Adipocyte (in vitro differentiated cells): ENCODE measurements at regions not wholly inside any gene's neighbourhood (a gene's known extent, or its start where the extent isn't known, plus 50 kb on each side); places are given as distances from the start of the nearest gene placed in this dataset.

Experiments
- DNase-seq: peaks from one replicate; pipeline ENCODE4 v3.0.0-alpha.2; 2015; ENCODE audit warnings: low read depth
- H3K27me3 ChIP-seq: replicated peaks from 2 replicates; pipeline ENCODE4 v1.7.0; 2013; ENCODE audit warnings: mild to moderate bottlenecking, low read length, moderate library complexity; ENCODE audit not compliant: control insufficient read depth, insufficient read depth
- H3K36me3 ChIP-seq: 2 replicates; pipeline ENCODE4 v1.7.0; 2013; ENCODE audit warnings: low read length, mild to moderate bottlenecking, moderate library complexity; ENCODE audit not compliant: control insufficient read depth, insufficient read depth, severe bottlenecking
- H3K4me1 ChIP-seq: 2 replicates; pipeline ENCODE4 v1.7.0; 2013; ENCODE audit warnings: mild to moderate bottlenecking, low read length, moderate library complexity; ENCODE audit not compliant: control insufficient read depth, insufficient read depth
- H3K4me3 ChIP-seq: 2 replicates; pipeline ENCODE4 v1.7.0; 2013; ENCODE audit warnings: mild to moderate bottlenecking, low read length, moderate library complexity
- H3K9ac ChIP-seq: 2 replicates; pipeline ENCODE4 v1.7.0; 2013; ENCODE audit warnings: mild to moderate bottlenecking, low read length, moderate library complexity
- H3K9me3 ChIP-seq: 2 replicates; pipeline ENCODE4 v1.7.0; 2013; ENCODE audit warnings: mild to moderate bottlenecking, low read length, moderate library complexity; ENCODE audit not compliant: control insufficient read depth

DNA sequence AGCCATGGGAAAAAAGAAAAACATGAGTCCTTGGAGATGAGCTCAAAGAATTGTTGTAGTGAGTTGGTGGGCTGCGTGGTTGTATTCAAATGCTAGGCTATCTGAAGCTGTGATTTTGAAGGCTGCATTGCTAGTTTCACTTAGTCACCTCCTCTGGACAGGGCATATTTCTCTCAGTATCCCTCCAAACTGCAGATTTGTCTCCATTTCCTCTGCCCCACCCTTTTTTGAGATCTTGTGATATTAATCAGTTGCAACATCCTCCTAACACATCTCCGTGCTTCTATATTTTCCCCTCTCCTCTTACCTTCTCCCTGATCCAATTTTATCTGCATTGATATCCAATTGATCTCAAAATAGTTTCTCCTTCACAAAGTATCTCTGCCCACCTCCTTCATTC is 1048.0 kb upstream of the WWC1 start:
- no peak for DNase-seq
- Histone ChIP-seq H3K9me3 (no peaks in the 10 kb centered on the region), H3K4me3 (no peak overlapping the region), H3K9ac (no peak overlapping the region), H3K27me3 (no peaks in the 10 kb centered on the region), H3K36me3 (no peaks in the 10 kb centered on the region), H3K4me1 (no peaks in the 10 kb centered on the region)

DNA sequence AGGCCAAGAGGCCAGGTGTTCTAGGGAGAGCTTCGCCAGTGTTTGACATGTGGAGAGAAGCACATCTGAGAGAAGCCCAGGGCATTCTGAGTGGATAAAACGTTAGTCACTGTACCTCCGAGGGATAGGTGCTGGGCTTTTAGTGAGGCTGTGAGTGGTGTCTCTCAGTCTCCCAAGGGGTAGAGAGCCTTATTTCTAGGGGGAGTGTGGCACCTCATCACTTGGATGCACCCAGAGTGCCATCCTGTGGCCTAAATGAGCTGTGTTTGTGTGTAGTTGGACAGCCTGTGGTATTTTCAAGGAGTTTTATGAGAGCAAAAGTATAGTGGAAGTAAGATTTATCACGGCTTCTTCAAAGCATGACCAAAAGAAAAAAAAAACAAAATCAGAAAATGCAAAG is 1046.9 kb upstream of the WWC1 start:
- H3K9ac ChIP-seq = no peak overlapping the region
- H3K4me3 ChIP-seq = no peak overlapping the region
- H3K36me3 ChIP-seq = no peaks in the 10 kb centered on the region
- H3K27me3 ChIP-seq = no peaks in the 10 kb centered on the region
- no peaks in the 10 kb centered on the region for H3K9me3 ChIP-seq
- DNase-seq = peak; percentile 6
- no peaks in the 10 kb centered on the region for H3K4me1 ChIP-seq

DNA sequence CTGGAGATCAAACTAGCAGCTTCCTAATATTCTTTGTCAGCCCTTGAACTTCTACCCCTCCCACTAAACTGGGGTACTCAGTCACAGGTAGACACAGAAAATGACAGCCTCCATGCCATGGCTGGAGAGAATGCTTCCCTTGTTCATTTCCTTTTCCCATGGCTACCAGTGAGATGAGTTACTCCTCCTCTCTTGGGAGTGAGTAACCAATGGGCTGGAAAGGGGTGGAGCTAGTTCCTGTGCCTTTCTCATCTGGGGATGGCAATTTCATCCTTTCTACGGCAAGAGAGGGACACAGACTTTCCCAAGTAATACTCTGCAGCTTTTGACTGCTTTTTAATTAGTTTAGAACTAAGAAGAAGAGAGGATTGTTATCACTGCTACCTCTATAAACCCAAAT is 1045.6 kb upstream of the WWC1 start:
- H3K4me3 ChIP-seq = no peak overlapping the region
- H3K27me3 ChIP-seq = no peaks in the 10 kb centered on the region
- no peaks in the 10 kb centered on the region for H3K9me3 ChIP-seq
- H3K9ac ChIP-seq = no peak overlapping the region
- no peaks in the 10 kb centered on the region for H3K4me1 ChIP-seq
- no peaks in the 10 kb centered on the region for H3K36me3 ChIP-seq
- DNase-seq = no peak

- Histone ChIP-seq H3K4me1 (no peaks in the 10 kb centered on the region), H3K9ac (no peak overlapping the region), H3K4me3 (no peak overlapping the region)
These were observed 1043.6 kb upstream of the WWC1 start for GRCh38 chr5:167247816-167248215.

DNA sequence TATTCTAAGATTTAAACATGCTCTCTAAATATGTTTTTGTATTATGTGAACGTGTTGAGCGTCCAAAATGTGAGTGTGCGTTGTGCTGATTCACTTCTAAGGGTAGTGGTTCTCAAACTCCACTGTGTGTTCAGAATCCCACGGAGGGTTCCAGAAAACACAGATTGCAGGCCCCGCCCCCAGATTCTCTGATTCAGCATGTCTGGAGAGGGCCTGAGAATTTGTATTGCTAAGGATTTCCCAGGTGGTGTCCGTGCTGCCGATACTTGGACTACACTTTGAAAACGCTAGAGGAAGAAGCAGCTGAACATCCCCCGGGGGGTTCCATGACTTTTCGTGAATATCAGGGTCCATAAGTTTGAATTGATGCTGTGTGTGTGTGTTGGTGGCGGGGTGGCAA is 1043.2 kb upstream of the WWC1 start:
- H3K9ac ChIP-seq = no peak overlapping the region

More at GRCh38 chr5:167247816-167248215, 1043.6 kb upstream of the WWC1 start:
- Histone ChIP-seq H3K27me3 (no peaks in the 10 kb centered on the region), H3K36me3 (no peaks in the 10 kb centered on the region), H3K9me3 (no peaks in the 10 kb centered on the region)
- peak; percentile 13 for DNase-seq

DNA sequence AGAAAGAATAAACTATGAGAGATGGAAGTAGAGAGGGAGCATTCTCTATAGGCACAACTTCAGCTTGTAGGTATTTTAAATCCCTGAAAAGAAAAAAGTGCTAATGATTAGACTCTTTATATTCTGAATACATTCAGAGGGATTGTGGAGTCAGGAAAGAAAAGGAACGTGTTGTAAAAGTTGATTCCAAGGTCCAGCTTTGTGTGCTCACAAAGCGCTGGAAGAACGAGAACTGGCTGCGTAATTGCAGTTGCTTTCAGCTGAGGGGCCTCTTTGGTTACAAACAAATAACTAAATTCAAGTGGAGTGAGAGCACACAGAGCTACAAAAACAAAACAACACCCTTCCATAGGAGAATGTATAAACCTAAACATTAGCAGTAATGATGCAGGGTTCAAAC is 1040.4 kb upstream of the WWC1 start:
- H3K4me3 ChIP-seq = no peak overlapping the region
- no peak for DNase-seq

More for the DNA sequence above, 1043.2 kb upstream of the WWC1 start:
- Histone ChIP-seq H3K36me3 (no peaks in the 10 kb centered on the region), H3K9me3 (no peaks in the 10 kb centered on the region), H3K27me3 (no peaks in the 10 kb centered on the region), H3K4me3 (no peak overlapping the region), H3K4me1 (no peaks in the 10 kb centered on the region)
- no peak for DNase-seq

GRCh38 chr5:167254132-167254531 is 1037.3 kb upstream of the WWC1 start:
- Histone ChIP-seq H3K27me3 (no peaks in the 10 kb centered on the region), H3K36me3 (no peaks in the 10 kb centered on the region)
- no peak for DNase-seq

More for the DNA sequence above, 1040.4 kb upstream of the WWC1 start:
- no peaks in the 10 kb centered on the region for H3K4me1 ChIP-seq
- no peaks in the 10 kb centered on the region for H3K27me3 ChIP-seq
- H3K9me3 ChIP-seq = no peaks in the 10 kb centered on the region
- H3K9ac ChIP-seq = no peak overlapping the region
- H3K36me3 ChIP-seq = no peaks in the 10 kb centered on the region

DNA sequence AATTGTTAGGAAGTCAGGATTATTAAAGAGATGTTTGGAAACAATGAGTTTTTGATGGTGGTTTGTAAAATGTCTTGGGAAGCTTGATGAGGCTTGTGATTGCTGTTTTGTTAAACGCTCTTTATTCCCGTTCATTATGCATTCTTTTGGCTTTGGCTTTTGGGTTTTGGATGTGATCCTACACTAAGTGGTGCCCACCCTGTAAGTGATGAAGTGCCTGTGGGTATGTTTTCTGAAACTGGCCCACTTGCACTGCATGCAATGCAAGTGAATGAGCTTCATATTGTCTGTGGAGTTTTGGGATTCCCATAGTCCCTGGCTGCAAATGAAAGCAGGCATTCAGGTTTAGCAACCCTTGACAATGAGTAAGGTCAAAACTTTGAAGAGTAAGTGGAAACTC is 1035.5 kb upstream of the WWC1 start:
- no peaks in the 10 kb centered on the region for H3K27me3 ChIP-seq
- DNase-seq = no peak
- no peak overlapping the region for H3K4me3 ChIP-seq
- no peak overlapping the region for H3K9ac ChIP-seq
- no peaks in the 10 kb centered on the region for H3K9me3 ChIP-seq
- no peaks in the 10 kb centered on the region for H3K36me3 ChIP-seq
- no peaks in the 10 kb centered on the region for H3K4me1 ChIP-seq

More at GRCh38 chr5:167254132-167254531, 1037.3 kb upstream of the WWC1 start:
- Histone ChIP-seq H3K4me3 (no peak overlapping the region), H3K9me3 (no peaks in the 10 kb centered on the region), H3K4me1 (no peaks in the 10 kb centered on the region), H3K9ac (no peak overlapping the region)

GRCh38 chr5:167259806-167260205 is 1031.6 kb upstream of the WWC1 start:
- no peaks in the 10 kb centered on the region for H3K4me1 ChIP-seq
- H3K4me3 ChIP-seq = no peak overlapping the region
- H3K36me3 ChIP-seq = no peaks in the 10 kb centered on the region
- H3K27me3 ChIP-seq = no peaks in the 10 kb centered on the region
- no peak for DNase-seq
- no peak overlapping the region for H3K9ac ChIP-seq
- no peaks in the 10 kb centered on the region for H3K9me3 ChIP-seq

DNA sequence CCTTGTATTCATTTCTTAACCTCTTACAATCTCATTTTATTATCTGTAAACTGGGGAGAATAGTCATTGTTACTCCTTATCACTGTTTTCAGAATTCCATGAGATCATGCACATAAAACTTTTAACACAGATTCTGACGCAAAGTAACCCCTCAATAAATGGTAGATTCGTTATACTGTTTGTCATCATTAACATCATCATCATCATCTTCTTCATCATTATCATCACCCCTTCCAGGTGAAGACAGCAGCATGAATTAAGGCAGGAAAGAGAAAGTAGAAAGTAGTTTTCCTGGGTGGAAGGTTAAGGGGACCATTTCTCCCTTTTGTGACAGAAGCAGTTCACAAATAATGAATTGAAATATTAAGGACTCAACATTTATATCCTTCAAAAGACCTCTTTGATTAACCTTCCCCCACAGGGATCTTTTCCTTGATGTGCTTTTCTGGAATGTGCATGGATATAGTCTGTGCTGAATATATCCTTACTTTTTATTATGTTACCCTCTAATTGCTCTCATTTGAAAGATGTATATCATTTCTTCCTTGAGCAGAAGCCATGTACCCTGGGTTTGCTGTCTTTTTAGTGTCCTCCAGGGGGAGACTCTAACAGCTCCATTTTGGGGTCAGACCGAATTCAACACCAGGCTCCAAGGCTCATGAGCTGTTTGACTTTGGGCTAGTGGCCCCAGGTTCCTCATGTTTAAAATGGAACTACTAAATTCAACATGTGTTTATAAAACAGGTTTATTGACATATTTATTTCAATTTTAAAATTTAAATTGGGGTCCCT is 1029.9 kb upstream of the WWC1 start:
- H3K36me3 ChIP-seq = no peaks in the 10 kb centered on the region
- H3K4me3 ChIP-seq = no peak overlapping the region
- DNase-seq = no peak
- no peaks in the 10 kb centered on the region for H3K9me3 ChIP-seq
- no peaks in the 10 kb centered on the region for H3K4me1 ChIP-seq
- H3K9ac ChIP-seq = no peak overlapping the region
- H3K27me3 ChIP-seq = no peaks in the 10 kb centered on the region

- Histone ChIP-seq H3K36me3 (no peaks in the 10 kb centered on the region), H3K9me3 (no peaks in the 10 kb centered on the region), H3K4me1 (no peaks in the 10 kb centered on the region), H3K9ac (no peak overlapping the region), H3K27me3 (no peaks in the 10 kb centered on the region), H3K4me3 (no peak overlapping the region)
- no peak for DNase-seq
These were observed 1028.3 kb upstream of the WWC1 start for GRCh38 chr5:167263185-167263584.

GRCh38 chr5:167264348-167264747 is 1027.1 kb upstream of the WWC1 start:
- Histone ChIP-seq H3K4me3 (no peak overlapping the region), H3K36me3 (no peaks in the 10 kb centered on the region), H3K4me1 (no peaks in the 10 kb centered on the region), H3K27me3 (no peaks in the 10 kb centered on the region), H3K9me3 (no peaks in the 10 kb centered on the region), H3K9ac (no peak overlapping the region)
- DNase-seq = no peak
